ENCODE measurements at regions not wholly inside any gene's neighbourhood (a gene's known extent, or its start where the extent isn't known, plus 50 kb on each side); places are given as distances from the start of the nearest gene placed in this dataset.

DNA sequence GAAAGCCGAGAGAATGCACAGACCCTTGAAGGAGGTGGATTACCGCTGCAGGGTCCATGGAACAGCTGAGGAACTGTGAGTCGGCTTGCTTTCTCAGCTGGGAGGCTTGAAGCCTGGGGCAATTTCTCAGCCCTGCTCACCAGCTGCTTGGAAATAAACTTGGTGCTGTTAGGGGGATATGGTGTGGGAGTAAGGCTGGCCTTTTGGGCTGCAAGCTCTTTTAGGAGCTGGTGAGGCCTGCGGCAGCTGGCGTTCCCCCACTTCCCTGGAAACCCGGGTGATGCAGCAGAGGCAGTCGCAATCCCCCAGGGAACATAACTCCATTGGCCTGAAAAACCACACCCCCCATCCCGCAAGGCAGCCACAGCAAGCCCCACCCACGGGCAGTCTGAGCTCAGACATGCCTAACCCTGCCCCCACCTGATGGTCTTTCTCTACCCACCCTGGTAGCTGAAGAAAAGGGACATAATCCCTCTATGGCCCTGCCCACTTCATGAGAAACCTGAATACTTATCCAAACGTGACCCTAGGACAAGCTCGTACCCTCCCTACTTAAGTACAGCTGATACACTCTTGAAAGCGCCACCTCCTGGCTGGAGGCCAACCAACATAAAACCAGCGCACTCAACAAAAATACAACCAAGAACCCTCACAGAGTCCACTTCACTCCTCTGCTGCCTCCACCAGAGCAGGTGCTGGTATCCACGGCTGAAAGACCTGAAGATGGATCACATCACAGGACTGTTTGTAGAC lies 1995.8 kb downstream of the NCAM2 start:
- no peak overlapping the region for H3K27ac Mint-ChIP-seq
- no peak overlapping the region for H3K27ac ChIP-seq (ENCODE audit: low read length)
- no peaks in the 10 kb centered on the region for H3K4me1 ChIP-seq (ENCODE audit: control insufficient read depth, insufficient read depth, low read length)
- H3K36me3 Mint-ChIP-seq: peaks cover 23% of the 10 kb centered on the region
- H3K36me3 ChIP-seq (ENCODE audit: control insufficient read depth, insufficient read depth, low read length): no peaks in the 10 kb centered on the region
- no peak for ATAC-seq
- H3K9me3 Mint-ChIP-seq: peaks cover 18 to 19% of the 10 kb centered on the region in 2 donors
- whole genome bisulfite sequencing (ENCODE audit: insufficient coverage): 91% methylated on average over 14 of the region's 14 CpGs
- DNase-seq: no peak
- no peaks in the 10 kb centered on the region for H3K27me3 ChIP-seq (ENCODE audit: control insufficient read depth, insufficient read depth, low read length)
- no peaks in the 10 kb centered on the region for H3K4me1 Mint-ChIP-seq
- H3K9me3 ChIP-seq (ENCODE audit: control insufficient read depth, insufficient read depth, low read length): no peaks in the 10 kb centered on the region
- TF ChIP-seq, protein P1, sequence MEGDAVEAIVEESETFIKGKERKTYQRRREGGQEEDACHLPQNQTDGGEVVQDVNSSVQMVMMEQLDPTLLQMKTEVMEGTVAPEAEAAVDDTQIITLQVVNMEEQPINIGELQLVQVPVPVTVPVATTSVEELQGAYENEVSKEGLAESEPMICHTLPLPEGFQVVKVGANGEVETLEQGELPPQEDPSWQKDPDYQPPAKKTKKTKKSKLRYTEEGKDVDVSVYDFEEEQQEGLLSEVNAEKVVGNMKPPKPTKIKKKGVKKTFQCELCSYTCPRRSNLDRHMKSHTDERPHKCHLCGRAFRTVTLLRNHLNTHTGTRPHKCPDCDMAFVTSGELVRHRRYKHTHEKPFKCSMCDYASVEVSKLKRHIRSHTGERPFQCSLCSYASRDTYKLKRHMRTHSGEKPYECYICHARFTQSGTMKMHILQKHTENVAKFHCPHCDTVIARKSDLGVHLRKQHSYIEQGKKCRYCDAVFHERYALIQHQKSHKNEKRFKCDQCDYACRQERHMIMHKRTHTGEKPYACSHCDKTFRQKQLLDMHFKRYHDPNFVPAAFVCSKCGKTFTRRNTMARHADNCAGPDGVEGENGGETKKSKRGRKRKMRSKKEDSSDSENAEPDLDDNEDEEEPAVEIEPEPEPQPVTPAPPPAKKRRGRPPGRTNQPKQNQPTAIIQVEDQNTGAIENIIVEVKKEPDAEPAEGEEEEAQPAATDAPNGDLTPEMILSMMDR (IDR thresholded peaks at IDR 0.05): no peak
- no peaks in the 10 kb centered on the region for H3K27me3 Mint-ChIP-seq (ENCODE audit: low read depth in 2 of 2)
- intact Hi-C loops (cut with micrococcal nuclease): no loop called here
- no peak overlapping the region for H3K4me3 Mint-ChIP-seq
- H3K4me3 ChIP-seq (ENCODE audit: low read length): no peak overlapping the region

GRCh38 chr21:23003951-23004350 lies 2005.7 kb downstream of the NCAM2 start:
- no peak overlapping the region for H3K4me3 Mint-ChIP-seq
- no peaks in the 10 kb centered on the region for H3K27me3 Mint-ChIP-seq (ENCODE audit: low read depth in 2 of 2)
- no peaks in the 10 kb centered on the region for H3K4me1 Mint-ChIP-seq
- no peak overlapping the region for H3K27ac Mint-ChIP-seq
- peaks cover 7% of the 10 kb centered on the region for H3K36me3 Mint-ChIP-seq
- H3K9me3 Mint-ChIP-seq: peaks cover 12 to 15% of the 10 kb centered on the region in 2 donors
- intact Hi-C loops (cut with micrococcal nuclease): no loop called here
- no peak for DNase-seq
- Histone ChIP-seq H3K4me1 (ENCODE audit: control insufficient read depth, insufficient read depth, low read length) (no peaks in the 10 kb centered on the region), H3K4me3 (ENCODE audit: low read length) (no peak overlapping the region), H3K27me3 (ENCODE audit: control insufficient read depth, insufficient read depth, low read length) (no peaks in the 10 kb centered on the region), H3K27ac (ENCODE audit: low read length) (no peak overlapping the region), H3K36me3 (ENCODE audit: control insufficient read depth, insufficient read depth, low read length) (no peaks in the 10 kb centered on the region), H3K9me3 (ENCODE audit: control insufficient read depth, insufficient read depth, low read length) (no peaks in the 10 kb centered on the region)
- WGBS (ENCODE audit: insufficient coverage): 68% methylated on average over 3 of the region's 5 CpGs
- TF ChIP-seq, protein P1 (IDR thresholded peaks at IDR 0.05): no peak
- ATAC-seq: no peak

GRCh38 chr21:23008601-23009202 lies 2010.5 kb downstream of the NCAM2 start:
- Histone ChIP-seq H3K9me3 (ENCODE audit: control insufficient read depth, insufficient read depth, low read length) (no peaks in the 10 kb centered on the region), H3K4me1 (ENCODE audit: control insufficient read depth, insufficient read depth, low read length) (no peaks in the 10 kb centered on the region), H3K27ac (ENCODE audit: low read length) (no peak overlapping the region), H3K27me3 (ENCODE audit: control insufficient read depth, insufficient read depth, low read length) (no peaks in the 10 kb centered on the region), H3K4me3 (ENCODE audit: low read length) (no peak overlapping the region), H3K36me3 (ENCODE audit: control insufficient read depth, insufficient read depth, low read length) (no peaks in the 10 kb centered on the region)
- H3K36me3 Mint-ChIP-seq: peaks cover 14% of the 10 kb centered on the region
- ATAC-seq (no peak), DNase-seq (no peak)
- H3K4me3 Mint-ChIP-seq: no peak overlapping the region
- no peaks in the 10 kb centered on the region for H3K4me1 Mint-ChIP-seq
- no peaks in the 10 kb centered on the region for H3K27me3 Mint-ChIP-seq (ENCODE audit: low read depth in 2 of 2)
- TF ChIP-seq, protein P1 (IDR thresholded peaks at IDR 0.05): no peak
- WGBS (ENCODE audit: insufficient coverage): 90% methylated on average over 4 of the region's 6 CpGs
- intact Hi-C loops (cut with micrococcal nuclease): no loop called here
- peaks cover 10 to 13% of the 10 kb centered on the region in 2 donors for H3K9me3 Mint-ChIP-seq
- no peak overlapping the region for H3K27ac Mint-ChIP-seq

All from natural killer cell (primary cell).